ENCODE measurements at regions not wholly inside any gene's neighbourhood (a gene's known extent, or its start where the extent isn't known, plus 50 kb on each side); places are given as distances from the start of the nearest gene placed in this dataset.
"Not testable (repeated sequence)": the region's sequence is repeated elsewhere in the genome, so short reads cannot be mapped to it uniquely, and the experiment has no call there.

DNA sequence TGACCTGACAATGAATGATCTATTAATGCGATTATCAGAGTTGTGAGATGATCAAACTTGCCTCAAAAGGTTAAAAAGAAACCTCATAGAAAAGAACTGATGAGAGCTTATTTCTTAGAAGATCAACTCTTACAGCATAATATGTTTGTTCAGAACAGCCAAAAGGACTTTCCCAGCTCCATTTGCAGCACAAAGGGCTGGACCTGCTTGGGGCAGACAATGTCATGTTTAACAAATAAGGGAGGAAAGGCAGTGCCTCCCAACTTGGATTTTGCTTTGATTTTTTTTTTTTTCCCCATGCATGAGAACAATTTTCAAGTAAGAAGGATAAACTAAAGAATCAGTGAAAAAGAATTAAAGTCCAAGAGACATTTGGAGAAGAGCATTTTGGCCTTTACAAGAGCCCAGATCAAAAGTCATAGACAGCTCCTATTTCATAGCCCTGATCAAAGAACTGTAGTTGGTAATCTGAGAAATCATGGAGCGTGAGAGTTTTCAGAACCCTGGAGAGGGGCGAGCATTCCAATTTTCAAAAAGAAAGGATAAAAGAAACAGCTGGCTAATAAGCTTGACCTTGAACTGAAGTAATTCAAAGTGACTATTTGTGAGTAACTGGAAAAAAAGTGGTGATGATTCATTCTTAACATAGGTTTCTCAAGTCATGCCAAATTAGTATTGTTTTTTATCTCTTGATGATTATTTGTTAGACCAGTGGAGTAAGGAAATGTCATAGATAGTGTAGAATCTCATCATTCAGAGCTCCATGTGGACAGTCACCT, 136.0 kb upstream of the CFAP20DC start:
- DNase-seq, result no peak
- H3K4me1 Mint-ChIP-seq (ENCODE audit: low read depth), result peaks cover 13% of the 10 kb centered on the region; the same call in 1 of the 2 replicates
- no peak overlapping the region for H3K27ac Mint-ChIP-seq
- H3K9me3 Mint-ChIP-seq, result no peaks in the 10 kb centered on the region; the same call in 1 of the 2 replicates
- no peaks in the 10 kb centered on the region; the same call in 1 of the 2 replicates for H3K27me3 Mint-ChIP-seq (ENCODE audit: insufficient read depth)
- no peaks in the 10 kb centered on the region for H3K36me3 Mint-ChIP-seq (ENCODE audit: low read depth)
- TF ChIP-seq, protein P1, sequence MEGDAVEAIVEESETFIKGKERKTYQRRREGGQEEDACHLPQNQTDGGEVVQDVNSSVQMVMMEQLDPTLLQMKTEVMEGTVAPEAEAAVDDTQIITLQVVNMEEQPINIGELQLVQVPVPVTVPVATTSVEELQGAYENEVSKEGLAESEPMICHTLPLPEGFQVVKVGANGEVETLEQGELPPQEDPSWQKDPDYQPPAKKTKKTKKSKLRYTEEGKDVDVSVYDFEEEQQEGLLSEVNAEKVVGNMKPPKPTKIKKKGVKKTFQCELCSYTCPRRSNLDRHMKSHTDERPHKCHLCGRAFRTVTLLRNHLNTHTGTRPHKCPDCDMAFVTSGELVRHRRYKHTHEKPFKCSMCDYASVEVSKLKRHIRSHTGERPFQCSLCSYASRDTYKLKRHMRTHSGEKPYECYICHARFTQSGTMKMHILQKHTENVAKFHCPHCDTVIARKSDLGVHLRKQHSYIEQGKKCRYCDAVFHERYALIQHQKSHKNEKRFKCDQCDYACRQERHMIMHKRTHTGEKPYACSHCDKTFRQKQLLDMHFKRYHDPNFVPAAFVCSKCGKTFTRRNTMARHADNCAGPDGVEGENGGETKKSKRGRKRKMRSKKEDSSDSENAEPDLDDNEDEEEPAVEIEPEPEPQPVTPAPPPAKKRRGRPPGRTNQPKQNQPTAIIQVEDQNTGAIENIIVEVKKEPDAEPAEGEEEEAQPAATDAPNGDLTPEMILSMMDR (IDR thresholded peaks at IDR 0.05), result no peak
- no peak overlapping the region for H3K4me3 Mint-ChIP-seq

DNA sequence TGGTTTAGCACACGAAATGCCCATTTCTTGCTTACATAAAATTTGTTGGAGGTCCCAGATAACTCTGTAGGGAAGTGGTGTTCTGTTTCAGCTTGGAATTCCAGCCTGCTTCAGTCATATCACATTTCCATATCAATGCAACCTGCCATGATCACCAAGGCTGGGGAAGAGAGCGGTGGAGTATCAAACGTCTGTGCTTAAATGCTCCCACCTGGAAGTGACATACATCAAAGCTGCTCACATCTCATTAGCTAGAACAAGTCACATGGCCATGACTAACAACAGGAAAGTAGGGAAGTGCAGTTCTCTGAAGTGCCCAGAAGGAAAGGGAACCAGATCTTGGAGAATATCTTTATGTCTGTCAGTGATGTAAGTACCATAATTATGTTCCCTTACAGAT, 130.2 kb upstream of the CFAP20DC start:
- DNase-seq, result no peak
- Mint-ChIP-seq H3K4me3 (no peak overlapping the region), H3K9me3 (no peaks in the 10 kb centered on the region), H3K36me3 (ENCODE audit: low read depth) (no peaks in the 10 kb centered on the region), H3K4me1 (ENCODE audit: low read depth) (no peaks in the 10 kb centered on the region), H3K27me3 (ENCODE audit: insufficient read depth) (peaks cover 1% of the 10 kb centered on the region), H3K27ac (no peak overlapping the region)
- TF ChIP-seq, protein P1 (IDR thresholded peaks at IDR 0.05), result no peak

DNA sequence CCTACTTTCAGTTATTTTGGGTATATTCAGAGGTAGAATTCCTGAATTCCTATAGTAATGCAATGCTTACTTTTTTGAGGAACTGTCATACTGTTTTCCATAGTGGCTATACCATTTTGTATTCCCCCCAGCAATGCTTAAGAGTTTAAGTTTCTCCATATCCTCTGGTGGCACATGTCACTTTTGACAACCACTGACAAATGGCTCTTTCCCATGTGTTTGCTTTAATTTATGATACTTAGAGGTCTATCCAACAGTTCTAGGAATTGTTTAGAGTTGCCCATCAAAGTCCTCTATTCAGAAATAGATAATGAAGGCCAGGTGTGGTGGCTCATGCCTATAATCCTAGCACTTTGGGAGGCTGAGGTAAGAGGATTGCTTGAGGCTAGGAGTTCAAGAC, 128.9 kb upstream of the CFAP20DC start:
- no peaks in the 10 kb centered on the region for H3K4me1 Mint-ChIP-seq (ENCODE audit: low read depth)
- no peaks in the 10 kb centered on the region for H3K36me3 Mint-ChIP-seq (ENCODE audit: low read depth)
- TF ChIP-seq, protein P1 (IDR thresholded peaks at IDR 0.05), result no peak
- DNase-seq, result no peak
- no peak overlapping the region for H3K27ac Mint-ChIP-seq
- H3K4me3 Mint-ChIP-seq, result no peak overlapping the region
- H3K27me3 Mint-ChIP-seq (ENCODE audit: insufficient read depth), result peaks cover 1% of the 10 kb centered on the region
- H3K9me3 Mint-ChIP-seq, result no peaks in the 10 kb centered on the region

DNA sequence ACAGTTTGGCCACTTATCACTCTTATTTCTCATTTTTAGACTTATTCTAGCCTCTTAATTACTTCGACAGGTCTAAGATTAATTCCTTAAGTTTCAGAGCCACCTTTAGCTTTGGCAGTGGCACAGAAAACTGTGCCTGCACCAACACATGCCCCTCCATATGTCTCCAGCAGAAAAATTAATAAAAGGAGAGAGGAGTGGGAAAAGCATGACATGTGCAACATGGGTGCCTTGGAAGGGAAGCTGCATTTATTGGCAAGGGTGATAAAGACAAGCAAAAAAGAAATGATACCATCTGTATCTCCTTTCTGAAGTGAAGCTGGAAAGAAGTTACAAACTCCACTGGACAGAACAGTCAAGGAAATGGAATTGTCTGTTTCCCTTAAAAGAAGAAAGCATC, 121.7 kb upstream of the CFAP20DC start:
- no peaks in the 10 kb centered on the region for H3K9me3 Mint-ChIP-seq
- no peak overlapping the region for H3K27ac Mint-ChIP-seq
- TF ChIP-seq, protein P1 (IDR thresholded peaks at IDR 0.05), result no peak
- DNase-seq, result no peak
- no peaks in the 10 kb centered on the region for H3K4me1 Mint-ChIP-seq (ENCODE audit: low read depth)
- H3K27me3 Mint-ChIP-seq (ENCODE audit: insufficient read depth), result peaks cover 1% of the 10 kb centered on the region
- H3K4me3 Mint-ChIP-seq, result no peak overlapping the region
- H3K36me3 Mint-ChIP-seq (ENCODE audit: low read depth), result no peaks in the 10 kb centered on the region

DNA sequence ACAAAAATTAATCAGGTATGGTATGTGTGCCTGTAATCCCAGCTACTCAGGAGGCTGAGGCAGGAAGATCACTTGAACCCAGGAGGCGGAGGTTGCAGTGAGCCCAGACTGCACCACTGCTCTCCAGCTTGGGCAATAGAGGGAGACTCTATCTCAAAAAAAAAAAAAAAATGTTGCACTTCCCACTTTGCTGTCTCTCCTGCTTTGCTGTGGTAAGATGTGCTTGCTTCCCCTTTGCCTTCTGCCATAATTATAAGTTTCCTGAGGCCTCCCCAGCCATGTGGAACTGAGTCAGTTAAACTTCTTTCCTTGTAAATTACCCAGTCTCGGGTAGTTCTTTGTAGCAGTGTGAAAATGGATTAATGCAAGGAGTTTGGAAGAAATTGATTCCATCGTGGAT, 120.3 kb upstream of the CFAP20DC start:
- not testable (repeated sequence) for H3K4me1 Mint-ChIP-seq (ENCODE audit: low read depth); H3K36me3 Mint-ChIP-seq (ENCODE audit: low read depth); H3K4me3 Mint-ChIP-seq; H3K27ac Mint-ChIP-seq; H3K9me3 Mint-ChIP-seq; DNase-seq; H3K27me3 Mint-ChIP-seq (ENCODE audit: insufficient read depth)

DNA sequence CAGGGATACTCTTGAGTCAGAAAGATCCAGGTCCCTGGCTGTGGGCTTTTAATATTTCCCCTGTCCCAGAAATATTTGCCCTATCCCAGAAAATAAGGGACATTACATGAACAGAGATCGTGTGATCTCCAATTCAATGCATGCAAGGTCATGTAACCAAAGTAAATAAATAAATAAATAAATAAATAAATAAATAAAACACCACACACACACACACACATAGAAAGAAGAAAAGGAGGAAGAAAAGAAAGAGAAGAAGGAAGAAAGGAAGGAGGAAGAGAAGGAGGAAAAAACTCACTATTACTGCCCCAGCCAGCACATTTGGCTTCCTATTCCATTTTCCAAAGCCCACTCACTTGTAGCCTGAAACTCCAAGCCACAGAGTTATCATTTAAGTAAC, 117.9 kb upstream of the CFAP20DC start:
- no peak overlapping the region for H3K27ac Mint-ChIP-seq
- TF ChIP-seq, protein P1 (IDR thresholded peaks at IDR 0.05), result no peak
- no peak for DNase-seq
- no peak overlapping the region for H3K4me3 Mint-ChIP-seq
- no peaks in the 10 kb centered on the region for H3K36me3 Mint-ChIP-seq (ENCODE audit: low read depth)
- H3K4me1 Mint-ChIP-seq (ENCODE audit: low read depth), result no peaks in the 10 kb centered on the region
- H3K27me3 Mint-ChIP-seq (ENCODE audit: insufficient read depth), result no peaks in the 10 kb centered on the region; the same call in 1 of the 2 replicates
- H3K9me3 Mint-ChIP-seq, result no peaks in the 10 kb centered on the region
